T47D (cell line): ENCODE measurements at regions not wholly inside any gene's neighbourhood (a gene's known extent, or its start where the extent isn't known, plus 50 kb on each side); places are given as distances from the start of the nearest gene placed in this dataset.
A peak's percentile ranks its signal among the peaks of the same experiment; 100 is the strongest.
"Not testable (repeated sequence)": the region's sequence is repeated elsewhere in the genome, so short reads cannot be mapped to it uniquely, and the experiment has no call there.

Experiments used
- DNase-seq, 2 experiments: peaks; one replicate each; pipeline versions ENCODE4 v3.0.0 to v3.0.0-alpha.2; 2011 to 2012; ENCODE audit warnings: low read depth in 1 of 2, low spot score in 1 of 2
- JUND ChIP-seq: IDR thresholded peaks from 2 replicates; pipeline ENCODE4 v1.6.1; 2012; ENCODE audit warnings: low read depth
- in situ Hi-C: cut with HindIII; loops from 2 replicates; pipeline ENCODE4 v1.10.0; 2016; ENCODE audit warnings: low sequenced_read_pairs, low pct_unique_long_range_greater_than_20kb

GRCh38 chr7:19290968-19291367, 145.7 kb upstream of the FERD3L start:
- no peak for TF ChIP-seq JUND
- in situ Hi-C loops, result no loop called here

GRCh38 chr7:19290066-19290465, 144.8 kb upstream of the FERD3L start:
- DNase-seq, result no peak
- no peak for TF ChIP-seq JUND
- in situ Hi-C loops, result no loop called here

More at GRCh38 chr7:19290968-19291367, 145.7 kb upstream of the FERD3L start:
- DNase-seq, result peak in 1 of 2 experiments; percentile 15

GRCh38 chr7:19284596-19285300, 139.5 kb upstream of the FERD3L start:
- no peak for DNase-seq
- TF ChIP-seq JUND, result no peak
- in situ Hi-C loops, result no loop called here

- in situ Hi-C loops, result no loop called here
- TF ChIP-seq JUND, result no peak
- DNase-seq, result no peak
These were observed 138.9 kb upstream of the FERD3L start for GRCh38 chr7:19284136-19284535.

GRCh38 chr7:19275000-19275399, 129.8 kb upstream of the FERD3L start:
- TF ChIP-seq JUND, result no peak
- in situ Hi-C loops, result no loop called here
- no peak for DNase-seq

GRCh38 chr7:19272329-19272728, 127.1 kb upstream of the FERD3L start:
- DNase-seq, in situ Hi-C loops: not testable (repeated sequence)

- TF ChIP-seq JUND, result no peak
- in situ Hi-C loops, result no loop called here
- no peak for DNase-seq
These were observed 124.1 kb upstream of the FERD3L start for GRCh38 chr7:19269301-19269700.

GRCh38 chr7:19268737-19269136, 123.5 kb upstream of the FERD3L start:
- no peak for DNase-seq
- in situ Hi-C loops, result no loop called here
- no peak for TF ChIP-seq JUND

GRCh38 chr7:19262826-19263225, 117.6 kb upstream of the FERD3L start:
- in situ Hi-C loops, result no loop called here
- no peak for TF ChIP-seq JUND
- peak in 1 of 2 experiments; percentile 27 for DNase-seq

- in situ Hi-C loops, result no loop called here
These were observed 104.1 kb upstream of the FERD3L start for GRCh38 chr7:19249281-19249680.

GRCh38 chr7:19248681-19249080, 103.5 kb upstream of the FERD3L start:
- no peak for DNase-seq
- in situ Hi-C loops, result no loop called here

More at GRCh38 chr7:19249281-19249680, 104.1 kb upstream of the FERD3L start:
- no peak for TF ChIP-seq JUND
- peak in 1 of 2 experiments; percentile 42 for DNase-seq

GRCh38 chr7:19248115-19248514, 102.9 kb upstream of the FERD3L start:
- no peak for TF ChIP-seq JUND
- peak in 1 of 2 experiments; percentile 16 for DNase-seq
- in situ Hi-C loops, result no loop called here

More at GRCh38 chr7:19248681-19249080, 103.5 kb upstream of the FERD3L start:
- TF ChIP-seq JUND, result no peak

- TF ChIP-seq JUND, result no peak
- no peak for DNase-seq
- in situ Hi-C loops, result no loop called here
These were observed 101.8 kb upstream of the FERD3L start for GRCh38 chr7:19247017-19247416.

GRCh38 chr7:19242246-19242645, 97.0 kb upstream of the FERD3L start:
- no peak for TF ChIP-seq JUND
- no peak for DNase-seq
- in situ Hi-C loops, result no loop called here
